A673 (cell line): ENCODE measurements at regions not wholly inside any gene's neighbourhood (a gene's known extent, or its start where the extent isn't known, plus 50 kb on each side); places are given as distances from the start of the nearest gene placed in this dataset.
"Not testable (repeated sequence)": the region's sequence is repeated elsewhere in the genome, so short reads cannot be mapped to it uniquely, and the experiment has no call there.

Experiments
- CTCF ChIP-seq: fragments of 300-800, 200-600 bp; sonication (generic); conservative IDR thresholded peaks from 2 replicates; pipeline ENCODE4 v1.5.1; 2017; ENCODE audit warnings: low read depth, mild to moderate bottlenecking, antibody characterized with exemption, low read length, moderate library complexity, mixed read lengths
- EZH2 ChIP-seq: fragments of 200-600 bp; sonication (generic); IDR thresholded peaks from 2 replicates; pipeline ENCODE4 v1.6.1; 2017; ENCODE audit warnings: borderline replicate concordance, low read depth, mild to moderate bottlenecking, mixed read lengths, antibody characterized with exemption, low read length; ENCODE audit not compliant: poor library complexity, severe bottlenecking

- TF ChIP-seq CTCF, EZH2: not testable (repeated sequence)
These were observed 230.0 kb upstream of the VLDLR start for GRCh38 chr9:2391509-2392132.
